ENCODE measurements at regions not wholly inside any gene's neighbourhood (a gene's known extent, or its start where the extent isn't known, plus 50 kb on each side); places are given as distances from the start of the nearest gene placed in this dataset.

GRCh38 chr10:10833955-10834354, 183.7 kb upstream of the CELF2 start:
- DNase-seq = no peak

DNA sequence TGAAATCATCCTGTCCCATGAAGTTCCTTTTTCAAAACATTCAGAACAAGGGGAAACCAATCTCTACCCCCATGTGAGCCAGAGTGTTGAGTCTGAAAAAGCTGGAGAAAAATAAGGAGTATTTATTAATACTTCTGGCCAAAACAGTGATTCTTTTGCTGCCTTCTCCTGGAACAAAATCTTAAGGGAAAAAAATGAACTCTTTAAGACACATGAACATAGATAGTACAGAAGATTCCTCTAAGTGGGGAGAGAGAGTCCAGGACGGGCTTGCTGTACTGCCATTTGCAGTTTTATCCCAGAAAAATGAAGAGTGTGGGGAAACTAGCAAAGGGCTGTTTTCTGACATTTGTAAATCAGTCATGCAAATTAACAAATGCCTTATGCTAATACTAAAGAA, 173.4 kb upstream of the CELF2 start:
- DNase-seq = no peak

DNA sequence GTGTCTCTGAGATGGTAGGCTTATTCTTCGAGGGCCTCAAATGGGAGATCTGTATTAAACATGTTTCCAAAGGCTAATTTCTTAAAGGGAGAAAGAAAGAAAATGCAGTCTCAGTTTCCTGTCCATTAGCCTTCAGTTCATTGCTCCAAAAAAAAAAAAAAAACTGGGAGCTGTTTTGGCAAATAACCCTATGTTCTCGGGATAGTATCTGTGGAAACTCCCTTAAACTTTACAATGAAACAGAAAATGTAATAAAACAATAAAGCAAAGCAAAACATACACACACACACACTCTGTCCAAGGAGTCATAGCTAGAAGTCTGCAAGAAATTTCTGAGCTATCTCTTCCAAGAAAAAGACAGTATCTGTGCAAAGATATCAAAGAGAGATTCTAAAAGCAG, 172.5 kb upstream of the CELF2 start:
- DNase-seq = no peak

DNA sequence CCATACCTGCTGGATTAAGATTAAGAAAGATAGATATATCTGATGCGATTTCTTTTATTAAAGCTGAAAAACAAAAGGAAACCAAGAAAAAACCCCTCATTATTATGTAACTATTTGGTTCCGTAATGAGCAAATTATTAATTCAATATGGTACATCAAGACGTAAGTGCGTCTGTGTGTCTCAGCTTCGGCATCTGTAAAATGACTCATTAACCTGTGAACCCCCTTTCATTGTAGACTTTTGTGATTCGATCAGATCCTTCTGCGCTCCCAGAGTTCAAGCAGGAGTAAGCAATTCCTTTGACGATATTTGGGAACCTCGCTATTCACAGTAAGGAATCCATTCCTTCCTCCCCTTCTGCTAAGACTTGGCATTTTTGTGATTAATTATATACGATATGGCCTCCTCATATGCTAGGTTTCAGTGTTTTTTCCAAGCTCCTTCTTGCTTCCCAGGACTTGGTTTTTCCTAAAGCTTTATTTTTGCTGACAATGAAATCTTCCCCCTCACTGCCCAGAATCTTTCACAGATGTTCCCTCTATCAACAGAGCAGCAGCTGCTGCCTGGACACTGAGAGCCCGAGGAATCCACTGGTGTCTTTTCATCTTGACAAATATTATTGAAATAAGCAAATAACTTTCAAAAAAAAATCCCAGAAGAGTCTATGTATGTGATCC, 171.7 kb upstream of the CELF2 start:
- no peak for DNase-seq

- DNase-seq = no peak
Measured at GRCh38 chr10:10846504-10846900, 171.2 kb upstream of the CELF2 start.

DNA sequence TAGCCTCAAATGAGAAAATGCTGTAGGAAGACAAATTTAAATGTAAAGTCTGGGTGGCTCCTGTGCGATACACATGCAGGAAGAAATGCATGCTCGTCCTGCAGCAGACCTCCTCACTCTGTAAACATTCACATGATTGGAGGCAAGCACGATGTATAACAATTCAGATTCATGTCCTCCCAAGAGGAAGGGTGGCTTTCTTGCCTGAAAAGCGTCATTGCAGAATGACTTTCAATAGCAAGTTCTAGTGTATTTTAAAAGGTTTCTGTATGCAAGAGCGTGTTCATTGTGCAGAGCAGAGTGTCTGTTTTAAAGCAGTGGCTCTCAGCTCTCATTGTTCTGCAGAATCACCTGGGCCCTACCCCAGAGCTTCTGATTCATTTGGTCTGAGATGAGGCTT, 170.3 kb upstream of the CELF2 start:
- no peak for DNase-seq

DNA sequence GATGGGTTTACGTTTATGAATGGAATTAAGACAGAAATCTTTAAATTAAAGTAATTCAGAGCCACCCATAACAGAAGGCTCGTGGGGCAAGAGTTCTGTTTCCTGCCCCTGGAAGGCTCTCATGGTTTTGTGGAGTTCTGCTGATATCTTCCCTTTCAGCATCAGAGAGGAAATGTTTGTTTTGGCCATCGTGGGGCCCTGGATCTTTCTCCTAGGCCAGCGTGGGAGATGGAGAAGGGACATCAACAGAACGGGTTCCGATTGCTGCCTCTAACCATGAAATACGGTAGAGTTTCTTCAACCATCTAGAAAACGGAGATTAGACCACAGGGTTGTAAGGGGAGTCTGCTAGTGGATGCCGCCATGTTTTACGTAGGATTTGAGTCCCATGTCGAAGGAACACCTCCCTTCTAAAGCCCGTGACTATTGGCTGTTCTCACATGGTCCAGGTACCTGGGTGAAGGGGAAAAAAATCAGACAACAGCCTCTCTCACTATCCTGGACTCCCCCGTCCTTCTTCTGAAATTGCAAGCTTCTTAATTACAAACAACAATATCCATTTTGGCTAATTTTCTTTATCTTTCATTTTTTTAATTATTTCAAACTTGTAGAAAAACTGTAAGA, 169.1 kb upstream of the CELF2 start:
- no peak for DNase-seq

- DNase-seq = no peak
Measured at GRCh38 chr10:10849306-10849705, 168.4 kb upstream of the CELF2 start.

DNA sequence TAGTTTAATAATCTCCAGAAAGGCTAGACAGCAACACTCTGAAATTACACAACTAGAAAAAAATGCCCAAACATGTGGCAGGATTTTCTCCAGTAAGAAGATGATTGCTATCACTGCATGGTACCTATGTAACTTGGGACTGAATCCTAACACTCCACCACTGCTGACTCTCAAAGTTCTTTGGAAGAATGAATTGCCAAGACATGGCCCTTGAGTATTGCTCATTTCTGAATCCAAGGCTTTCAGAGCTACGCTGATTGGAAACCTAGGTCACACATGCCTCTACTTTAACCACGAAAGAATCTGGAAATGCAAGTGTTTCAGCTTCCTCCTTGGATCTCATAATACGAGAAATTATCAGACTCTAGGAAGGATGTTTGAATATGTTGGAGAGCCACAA, 167.5 kb upstream of the CELF2 start:
- DNase-seq = no peak

DNA sequence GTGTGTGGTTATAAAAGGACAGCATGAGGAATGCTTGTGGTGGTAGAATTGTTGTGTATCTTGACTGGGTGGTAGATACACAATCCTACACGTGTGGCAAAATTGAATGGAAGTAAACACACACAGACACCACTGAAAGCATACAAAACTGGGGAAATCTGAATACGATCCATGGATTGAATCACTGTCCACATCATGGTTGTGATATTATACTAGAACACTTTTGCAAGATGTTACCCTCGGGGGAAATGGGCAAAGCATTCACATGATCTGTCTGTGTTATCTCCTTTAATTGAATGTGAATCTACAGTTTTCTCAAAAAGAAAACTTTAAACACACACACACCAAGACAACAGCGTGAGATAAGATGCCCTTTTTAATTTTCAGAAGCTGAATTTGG, 165.2 kb upstream of the CELF2 start:
- no peak for DNase-seq

- no peak for DNase-seq
Measured at GRCh38 chr10:10853954-10854353, 163.7 kb upstream of the CELF2 start.

DNA sequence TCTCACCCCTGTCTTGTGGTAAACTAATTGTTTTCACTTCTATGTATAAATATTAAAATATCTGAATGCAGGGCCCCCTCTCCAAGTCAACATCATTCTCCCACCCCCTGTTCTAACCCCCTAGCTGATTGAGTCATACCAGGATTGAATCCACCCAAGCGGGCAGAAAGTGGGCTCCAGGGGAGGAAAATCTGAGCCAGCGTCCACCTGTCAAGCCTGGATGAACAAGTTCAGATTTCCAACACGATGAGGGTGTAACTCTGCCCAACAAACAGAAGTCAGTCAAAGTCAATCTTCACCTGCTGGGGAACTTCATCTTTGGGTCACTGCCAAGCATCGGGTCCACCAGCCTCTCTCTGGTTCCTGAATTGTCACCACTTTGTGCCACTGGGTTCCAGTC, 162.9 kb upstream of the CELF2 start:
- no peak for DNase-seq

GRCh38 chr10:10855151-10855581, 162.5 kb upstream of the CELF2 start:
- no peak for DNase-seq

DNA sequence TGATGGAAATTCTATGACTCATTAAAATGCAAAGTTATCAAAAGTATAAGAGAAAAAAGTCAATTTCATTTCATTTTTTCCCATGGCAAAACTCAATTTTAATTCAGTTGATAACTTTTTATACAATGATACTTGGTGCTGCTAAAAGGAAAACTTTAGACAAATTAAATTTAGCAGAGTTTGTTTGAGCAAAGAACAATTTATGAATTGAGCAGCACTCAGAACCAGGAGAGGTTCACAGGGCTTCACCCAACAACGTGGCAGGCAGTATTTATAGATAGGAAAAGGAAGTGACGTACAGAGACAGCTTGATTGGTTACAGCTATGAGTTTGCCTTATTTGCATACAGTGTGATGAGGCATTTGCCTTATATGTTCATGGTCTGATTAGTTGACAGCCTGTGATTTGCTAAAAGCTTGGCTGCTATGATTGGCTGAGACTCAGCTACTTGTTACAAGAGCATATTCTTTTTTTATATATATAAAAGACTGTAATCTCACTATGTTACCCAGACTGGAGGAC, 157.2 kb upstream of the CELF2 start:
- DNase-seq = no peak

- no peak for DNase-seq
Measured at GRCh38 chr10:10865303-10865702, 152.4 kb upstream of the CELF2 start.

DNA sequence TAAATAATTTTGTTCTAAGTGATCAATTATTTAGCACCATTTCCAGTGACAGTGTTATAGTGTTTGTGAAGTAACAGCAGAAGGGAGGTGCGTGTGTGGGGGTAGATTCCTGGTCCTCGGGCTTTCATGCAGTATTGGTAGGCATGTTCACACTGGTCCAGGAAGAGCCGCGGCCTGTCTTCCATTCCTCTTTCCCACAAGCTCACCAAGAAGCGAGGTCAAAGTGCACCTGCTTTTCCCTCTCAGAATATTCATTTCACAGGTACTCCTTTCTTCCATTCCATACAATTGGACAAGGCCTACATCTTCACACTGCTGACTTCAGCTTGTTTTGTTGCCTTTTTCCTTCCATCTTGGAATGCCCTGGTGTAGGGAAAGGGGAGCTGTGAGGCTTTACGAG, 151.8 kb upstream of the CELF2 start:
- DNase-seq = no peak

GRCh38 chr10:10869592-10869991, 148.1 kb upstream of the CELF2 start:
- no peak for DNase-seq

GRCh38 chr10:10870523-10871241, 147.0 kb upstream of the CELF2 start:
- DNase-seq = no peak

- DNase-seq = no peak
Measured at GRCh38 chr10:10871352-10871751, 146.3 kb upstream of the CELF2 start.

- DNase-seq = no peak
Measured at GRCh38 chr10:10872035-10872673, 145.5 kb upstream of the CELF2 start.

DNA sequence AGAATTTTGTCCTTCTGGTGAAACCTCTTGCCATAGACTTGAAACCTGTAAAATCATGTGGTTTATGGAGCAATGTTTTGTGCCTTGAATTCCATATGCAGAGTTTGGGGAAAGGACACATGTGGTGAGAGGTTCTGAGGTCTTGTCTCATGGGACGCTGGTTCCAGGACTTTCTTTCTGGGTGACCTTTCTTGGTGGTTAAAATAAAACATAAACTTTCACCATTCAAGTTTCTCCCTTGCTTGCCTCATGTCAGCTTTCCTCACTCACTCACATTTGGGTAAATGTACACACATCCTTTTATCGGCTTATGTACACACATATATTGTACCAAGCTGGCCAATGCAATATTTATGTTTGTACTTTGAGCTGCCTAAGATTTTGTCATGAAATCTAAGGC, 144.9 kb upstream of the CELF2 start:
- DNase-seq = no peak

DNA sequence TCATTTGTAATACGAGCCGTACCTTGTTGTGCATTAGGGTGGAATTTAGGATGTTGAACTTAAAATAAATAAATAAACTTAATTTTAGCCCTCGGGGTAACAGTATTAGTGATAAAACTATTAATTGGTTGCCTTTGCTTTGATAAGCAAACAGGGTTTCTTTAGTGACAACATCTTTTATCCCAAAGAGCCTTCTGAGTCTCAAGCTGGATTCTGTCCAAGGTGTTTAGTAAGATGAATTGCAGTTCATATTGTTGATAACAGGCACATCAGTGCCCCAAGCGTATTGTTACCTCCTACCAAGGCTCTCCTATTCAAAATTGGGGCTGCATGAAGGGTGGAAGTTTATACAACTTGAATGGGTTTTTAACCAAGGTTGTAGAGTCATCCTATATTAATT, 144.4 kb upstream of the CELF2 start:
- DNase-seq = no peak

- DNase-seq = no peak
Measured at GRCh38 chr10:10873915-10874314, 143.8 kb upstream of the CELF2 start.

DNA sequence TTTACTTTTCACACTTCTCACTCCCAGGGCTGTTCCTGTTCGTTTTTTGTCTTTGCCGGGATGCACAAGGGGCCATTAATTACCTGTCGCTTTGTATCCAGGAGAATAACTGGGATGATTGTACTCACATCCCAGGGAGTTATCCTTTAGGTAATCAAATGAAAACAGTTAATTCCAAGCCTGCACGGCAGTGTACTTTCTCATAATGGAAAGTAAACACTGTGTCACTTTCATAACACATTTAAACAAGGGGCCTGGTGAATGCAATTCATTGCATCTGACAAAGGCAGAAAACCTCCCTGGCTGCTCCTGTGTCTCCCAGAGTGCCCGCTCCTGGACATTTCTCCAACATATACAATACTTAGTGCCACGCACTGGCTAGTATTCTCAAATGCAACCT, 138.7 kb upstream of the CELF2 start:
- no peak for DNase-seq
